Ectodermal cell (in vitro differentiated cells): ENCODE measurements at regions not wholly inside any gene's neighbourhood (a gene's known extent, or its start where the extent isn't known, plus 50 kb on each side); places are given as distances from the start of the nearest gene placed in this dataset.

Experiments used
- H3K27ac ChIP-seq: 2 replicates; pipeline ENCODE4 v1.7.0; 2013; ENCODE audit warnings: mild to moderate bottlenecking, low read depth, low read length; ENCODE audit not compliant: insufficient read depth, poor library complexity, severe bottlenecking
- H3K27me3 ChIP-seq: 2 replicates; pipeline ENCODE4 v1.7.0; 2013; ENCODE audit warnings: mild to moderate bottlenecking, low read length; ENCODE audit not compliant: insufficient read depth, control insufficient read depth, poor library complexity, severe bottlenecking
- H3K36me3 ChIP-seq: one replicate; pipeline ENCODE4 v1.7.0; 2013; ENCODE audit warnings: low read length; ENCODE audit not compliant: control insufficient read depth, insufficient read depth
- H3K4me1 ChIP-seq: one replicate; pipeline ENCODE4 v1.7.0; 2013; ENCODE audit warnings: low read length; ENCODE audit not compliant: control insufficient read depth, insufficient read depth
- H3K4me3 ChIP-seq: 2 replicates; pipeline ENCODE4 v1.7.0; 2013; ENCODE audit warnings: low read depth, low read length, control low read depth; ENCODE audit not compliant: insufficient read depth
- H3K9me3 ChIP-seq: 2 replicates; pipeline ENCODE4 v1.7.0; 2013; ENCODE audit warnings: mild to moderate bottlenecking, low read length, moderate library complexity; ENCODE audit not compliant: control insufficient read depth
- WGBS, 2 experiments: methylation state at CpG; one replicate each; pipeline ENCODE4 v1.1.7; 2013; ENCODE audit warnings: missing lambda C conversion rate in 2 of 2; 5-methylcytosine and 5-hydroxymethylcytosine counted together

DNA sequence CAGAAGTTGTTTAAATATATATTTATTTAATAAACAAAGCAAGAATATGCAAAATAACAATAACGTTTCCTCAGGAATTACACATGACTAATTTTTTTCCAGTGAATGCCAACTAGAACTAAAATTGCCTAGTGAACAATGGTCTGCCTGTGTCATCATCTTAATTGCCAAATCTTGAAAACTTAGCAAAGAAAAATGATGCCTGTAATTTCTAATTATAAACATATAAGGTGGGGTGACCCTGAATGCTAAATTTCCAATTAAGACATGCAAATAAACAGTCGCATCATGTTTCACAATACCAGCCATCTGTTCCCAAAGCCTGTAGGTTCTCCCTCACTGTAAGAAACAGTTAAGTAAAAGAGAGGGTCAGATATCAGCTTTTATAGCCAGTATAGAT, 67.6 kb upstream of the PLCL2 start:
- no peaks in the 10 kb centered on the region for H3K4me1 ChIP-seq
- H3K36me3 ChIP-seq = no peaks in the 10 kb centered on the region
- no peak overlapping the region for H3K4me3 ChIP-seq
- WGBS, 2 experiments = 92 to 100% methylated on average over 1 to 2 of the region's 2 CpGs
- H3K9me3 ChIP-seq = no peaks in the 10 kb centered on the region
- H3K27ac ChIP-seq = no peak overlapping the region
- no peaks in the 10 kb centered on the region for H3K27me3 ChIP-seq

DNA sequence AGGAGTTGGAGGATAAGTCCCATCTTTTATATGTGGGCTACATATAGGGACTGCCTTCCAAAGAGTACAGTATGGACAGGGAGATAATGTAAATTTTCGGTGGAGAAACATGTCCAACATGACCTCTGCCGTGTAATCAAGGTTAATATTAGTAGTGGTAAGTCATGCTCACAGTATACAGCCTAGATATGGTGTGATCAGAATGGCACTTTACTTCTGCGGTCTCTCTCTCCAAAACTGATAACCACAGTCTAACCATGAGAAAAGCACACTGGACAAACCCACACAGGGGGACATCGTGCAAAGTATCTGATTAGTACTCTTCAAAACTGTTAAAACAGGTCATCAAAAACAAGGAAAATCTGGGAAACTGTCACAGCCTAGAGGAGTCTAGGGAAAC, 66.6 kb upstream of the PLCL2 start:
- Histone ChIP-seq H3K4me3 (no peak overlapping the region), H3K9me3 (no peaks in the 10 kb centered on the region), H3K36me3 (no peaks in the 10 kb centered on the region), H3K27me3 (no peaks in the 10 kb centered on the region), H3K27ac (no peak overlapping the region), H3K4me1 (no peaks in the 10 kb centered on the region)
- 95 to 99% methylated on average over 4 of the region's 4 CpGs for WGBS, 2 experiments

DNA sequence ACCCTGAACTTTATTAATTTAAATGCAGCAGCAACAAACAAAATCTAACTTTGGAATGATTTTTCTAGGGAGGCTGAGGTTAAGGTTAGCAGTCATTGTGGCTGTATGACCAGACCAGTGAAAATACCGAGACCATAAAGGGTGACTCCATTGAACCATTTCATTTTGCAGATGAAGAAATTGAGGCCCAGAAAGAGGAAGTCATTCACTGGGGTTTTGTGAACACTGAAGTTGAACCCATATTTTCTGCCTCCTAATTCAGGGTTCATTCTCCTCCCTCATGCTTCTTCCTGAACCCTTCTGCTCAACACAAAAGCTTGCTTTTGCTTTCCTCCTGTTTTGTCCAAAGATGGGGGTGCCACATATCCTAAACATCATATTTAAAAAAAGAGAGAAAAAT, 65.8 kb upstream of the PLCL2 start:
- Histone ChIP-seq H3K27ac (no peak overlapping the region), H3K4me3 (no peak overlapping the region), H3K9me3 (no peaks in the 10 kb centered on the region), H3K4me1 (no peaks in the 10 kb centered on the region), H3K27me3 (no peaks in the 10 kb centered on the region), H3K36me3 (no peaks in the 10 kb centered on the region)
- 94 to 96% methylated on average over 1 of the region's 1 CpG for WGBS, 2 experiments

DNA sequence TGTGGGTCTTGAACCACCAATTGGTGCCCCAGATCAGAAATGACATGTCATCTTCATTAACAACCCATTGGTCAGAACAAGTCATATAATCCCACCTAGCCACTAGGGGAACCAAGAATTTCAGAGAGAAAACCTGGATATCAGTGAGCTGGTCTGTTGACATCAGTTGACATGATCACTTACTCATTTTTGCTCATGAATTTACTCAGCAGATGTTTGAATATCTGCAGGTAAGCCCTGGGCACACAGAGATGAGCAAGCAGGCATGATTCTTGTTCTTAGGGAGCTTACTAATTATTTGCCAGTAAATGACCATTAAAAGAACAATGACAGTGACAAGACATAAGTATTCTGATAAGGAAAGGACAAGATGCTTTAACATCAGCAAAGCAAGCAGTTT, 64.3 kb upstream of the PLCL2 start:
- Histone ChIP-seq H3K4me3 (no peak overlapping the region), H3K9me3 (no peaks in the 10 kb centered on the region), H3K4me1 (no peaks in the 10 kb centered on the region), H3K27me3 (no peaks in the 10 kb centered on the region), H3K27ac (no peak overlapping the region), H3K36me3 (no peaks in the 10 kb centered on the region)

GRCh38 chr3:16821053-16821452, 63.7 kb upstream of the PLCL2 start:
- Histone ChIP-seq H3K4me1 (no peaks in the 10 kb centered on the region), H3K27ac (no peak overlapping the region), H3K36me3 (no peaks in the 10 kb centered on the region), H3K4me3 (no peak overlapping the region), H3K27me3 (no peaks in the 10 kb centered on the region), H3K9me3 (no peaks in the 10 kb centered on the region)
- WGBS, 2 experiments = 81 to 82% methylated on average over 4 of the region's 4 CpGs

DNA sequence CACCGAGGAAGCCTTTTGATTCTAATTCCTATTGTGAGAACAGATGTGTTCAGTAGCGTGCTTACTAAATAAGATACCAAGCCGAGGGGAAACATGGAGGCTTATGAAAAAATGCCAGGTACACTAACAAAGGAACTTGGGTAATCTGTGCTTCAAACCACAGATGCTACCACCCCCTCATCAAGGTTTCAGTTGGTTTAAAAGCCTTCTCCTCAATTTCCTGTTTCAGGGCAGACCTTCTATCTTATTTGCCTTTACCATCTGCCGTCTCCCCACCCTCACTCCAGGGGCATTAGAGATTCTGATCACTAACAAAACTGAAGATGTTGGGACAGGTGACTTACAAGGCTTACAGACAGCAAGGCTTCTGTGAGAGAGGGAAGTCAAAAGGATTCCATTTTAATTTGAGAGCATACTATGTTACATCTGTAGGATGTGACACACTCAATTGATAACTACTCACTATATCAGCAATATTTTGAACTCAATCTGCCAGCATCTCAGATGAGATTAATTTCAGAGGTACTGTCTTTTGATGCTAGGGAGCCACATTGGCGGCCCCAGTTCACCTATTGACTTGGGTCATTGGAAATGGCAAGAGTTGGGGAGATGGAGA, 60.6 kb upstream of the PLCL2 start:
- H3K27ac ChIP-seq = no peak overlapping the region
- H3K36me3 ChIP-seq = no peaks in the 10 kb centered on the region
- 84 to 90% methylated on average over 4 to 5 of the region's 5 CpGs for WGBS, 2 experiments
- no peak overlapping the region for H3K4me3 ChIP-seq
- H3K27me3 ChIP-seq = no peaks in the 10 kb centered on the region
- no peaks in the 10 kb centered on the region for H3K9me3 ChIP-seq
- no peaks in the 10 kb centered on the region for H3K4me1 ChIP-seq

DNA sequence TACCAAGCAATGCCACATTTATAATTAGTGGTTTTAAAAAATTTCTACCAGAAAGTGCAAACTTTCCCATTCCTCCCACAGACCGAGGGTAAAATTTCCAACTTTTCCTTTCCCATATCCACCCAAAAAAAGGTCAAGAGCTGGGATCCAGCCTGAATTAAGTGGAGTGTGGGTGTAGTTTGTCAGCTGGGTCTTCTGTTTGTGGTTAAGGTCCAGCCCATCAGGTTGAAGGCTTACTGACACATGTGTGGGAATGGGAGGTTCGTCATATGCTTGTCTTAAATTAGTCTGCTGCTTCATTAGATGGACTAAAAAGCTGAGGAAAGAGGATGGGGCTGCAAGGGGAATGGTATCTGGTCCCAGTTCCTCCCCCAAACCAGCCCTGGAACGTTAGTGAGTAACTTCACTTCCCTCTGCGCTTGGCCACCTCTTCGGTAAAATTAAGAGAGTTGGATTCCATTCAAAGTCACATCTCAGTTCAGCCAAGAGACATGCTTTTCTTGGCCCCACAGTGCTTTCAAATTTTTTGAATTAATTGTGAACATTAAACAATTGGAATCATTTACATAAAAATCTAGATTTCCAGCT, 59.0 kb upstream of the PLCL2 start:
- Histone ChIP-seq H3K4me3 (no peak overlapping the region), H3K9me3 (no peaks in the 10 kb centered on the region), H3K27me3 (no peaks in the 10 kb centered on the region), H3K4me1 (no peaks in the 10 kb centered on the region), H3K36me3 (no peaks in the 10 kb centered on the region), H3K27ac (no peak overlapping the region)
- WGBS, 2 experiments = 97 to 100% methylated on average over 4 to 5 of the region's 5 CpGs

DNA sequence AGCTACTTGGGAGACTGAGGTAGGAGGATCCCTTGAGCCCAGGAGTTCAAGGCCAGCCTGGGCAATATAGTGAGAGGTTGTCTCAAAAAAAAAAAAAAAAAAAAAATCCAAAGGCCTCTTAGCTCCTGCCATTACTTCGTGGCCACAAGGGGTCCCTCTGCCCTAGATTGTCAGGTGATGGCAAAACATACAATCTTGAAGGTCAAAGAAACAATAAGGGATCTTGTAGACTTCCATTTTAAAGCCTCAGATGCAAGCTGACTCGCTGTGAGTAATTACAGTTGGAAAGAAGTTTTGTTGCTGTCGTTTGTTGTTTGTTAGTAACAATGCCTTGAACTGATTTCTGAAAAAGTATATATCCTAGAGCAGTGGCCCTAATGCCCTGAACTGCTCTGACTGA, 55.9 kb upstream of the PLCL2 start:
- H3K27me3 ChIP-seq = no peaks in the 10 kb centered on the region
- H3K36me3 ChIP-seq = no peaks in the 10 kb centered on the region
- WGBS, 2 experiments = 43 to 45% methylated on average over 3 of the region's 3 CpGs
- no peak overlapping the region for H3K4me3 ChIP-seq
- no peak overlapping the region for H3K27ac ChIP-seq
- no peaks in the 10 kb centered on the region for H3K4me1 ChIP-seq
- no peaks in the 10 kb centered on the region for H3K9me3 ChIP-seq

DNA sequence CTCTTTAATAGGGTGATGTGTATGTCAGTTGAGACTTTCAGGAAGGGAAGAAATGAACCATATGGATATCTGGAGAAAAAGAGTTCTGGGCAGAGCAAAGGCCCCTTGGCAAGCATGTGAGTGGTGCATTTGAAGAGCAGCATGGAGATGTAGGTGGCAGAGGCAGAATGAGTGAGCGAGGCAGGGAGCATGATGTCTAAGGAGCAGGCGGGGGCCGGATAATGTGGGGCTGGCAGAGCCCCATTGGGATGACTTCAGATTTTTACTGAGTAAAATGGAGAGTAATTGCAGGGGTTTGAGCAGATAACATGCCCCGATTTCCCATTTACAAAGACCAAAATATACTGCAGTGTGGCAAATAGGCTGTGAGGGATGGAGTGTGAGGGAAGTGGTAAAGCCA, 52.9 kb upstream of the PLCL2 start:
- Histone ChIP-seq H3K4me3 (no peak overlapping the region), H3K4me1 (no peaks in the 10 kb centered on the region), H3K27me3 (no peaks in the 10 kb centered on the region), H3K9me3 (no peaks in the 10 kb centered on the region), H3K36me3 (no peaks in the 10 kb centered on the region), H3K27ac (no peak overlapping the region)
- 89 to 92% methylated on average over 4 of the region's 4 CpGs for WGBS, 2 experiments

DNA sequence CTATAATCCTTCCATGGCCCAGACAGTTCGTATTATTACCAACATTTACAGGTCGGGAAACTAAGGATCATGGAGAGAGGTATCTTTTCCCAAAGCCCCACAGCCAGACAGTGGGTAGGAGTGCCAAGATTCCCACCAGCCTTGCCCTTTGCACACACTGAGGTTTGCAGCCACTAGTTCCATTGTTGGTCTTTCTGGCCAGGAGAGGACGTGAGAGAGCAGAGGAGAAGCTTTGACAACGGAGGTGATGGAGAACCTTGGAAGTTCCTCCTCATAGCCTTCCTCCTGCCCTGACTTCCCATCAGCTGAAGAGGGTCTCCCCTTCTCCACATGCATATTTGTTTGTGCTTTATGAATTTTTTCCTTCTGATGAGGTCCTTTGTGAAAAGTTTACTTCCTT, 50.5 kb upstream of the PLCL2 start:
- Histone ChIP-seq H3K27me3 (no peaks in the 10 kb centered on the region), H3K9me3 (no peaks in the 10 kb centered on the region), H3K27ac (no peak overlapping the region), H3K4me3 (no peak overlapping the region), H3K4me1 (no peaks in the 10 kb centered on the region), H3K36me3 (no peaks in the 10 kb centered on the region)
- 86 to 92% methylated on average over 4 of the region's 4 CpGs for WGBS, 2 experiments

DNA sequence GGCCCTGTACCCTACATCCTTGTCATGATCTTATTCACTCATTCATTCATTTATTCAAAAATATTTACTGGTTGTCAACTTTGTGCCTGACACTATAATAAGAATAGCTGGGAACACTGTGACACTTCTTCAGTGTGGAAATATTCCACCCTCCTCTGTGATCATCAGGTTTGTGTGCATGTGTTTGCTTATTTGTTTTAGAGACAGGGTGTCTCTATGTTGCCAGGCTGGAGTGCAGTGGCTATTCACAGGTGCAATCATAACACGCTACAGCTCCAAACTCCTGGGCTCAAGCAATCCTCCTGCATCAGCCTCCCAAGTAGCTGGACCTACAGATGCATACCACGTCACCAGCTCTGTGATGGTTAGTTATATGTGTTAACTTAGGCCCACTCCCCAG, 50.0 kb upstream of the PLCL2 start:
- WGBS, 2 experiments = 94 to 100% methylated on average over 1 to 2 of the region's 2 CpGs
- no peaks in the 10 kb centered on the region for H3K36me3 ChIP-seq
- no peaks in the 10 kb centered on the region for H3K27me3 ChIP-seq
- no peak overlapping the region for H3K4me3 ChIP-seq
- no peaks in the 10 kb centered on the region for H3K4me1 ChIP-seq
- no peak overlapping the region for H3K27ac ChIP-seq
- no peaks in the 10 kb centered on the region for H3K9me3 ChIP-seq
